ENCODE measurements at regions not wholly inside any gene's neighbourhood (a gene's known extent, or its start where the extent isn't known, plus 50 kb on each side); places are given as distances from the start of the nearest gene placed in this dataset.

- TF ChIP-seq CTCF (IDR thresholded peaks at IDR 0.05) (no peak), POLR2A (IDR thresholded peaks at IDR 0.05) (no peak)
These were observed 368.2 kb upstream of the PRICKLE1 start for GRCh38 chr12:42957561-42958290.

All from Peyer's patch (tissue), 4 donors.